ENCODE measurements at regions not wholly inside any gene's neighbourhood (a gene's known extent, or its start where the extent isn't known, plus 50 kb on each side); places are given as distances from the start of the nearest gene placed in this dataset.

- TF ChIP-seq, protein P1, sequence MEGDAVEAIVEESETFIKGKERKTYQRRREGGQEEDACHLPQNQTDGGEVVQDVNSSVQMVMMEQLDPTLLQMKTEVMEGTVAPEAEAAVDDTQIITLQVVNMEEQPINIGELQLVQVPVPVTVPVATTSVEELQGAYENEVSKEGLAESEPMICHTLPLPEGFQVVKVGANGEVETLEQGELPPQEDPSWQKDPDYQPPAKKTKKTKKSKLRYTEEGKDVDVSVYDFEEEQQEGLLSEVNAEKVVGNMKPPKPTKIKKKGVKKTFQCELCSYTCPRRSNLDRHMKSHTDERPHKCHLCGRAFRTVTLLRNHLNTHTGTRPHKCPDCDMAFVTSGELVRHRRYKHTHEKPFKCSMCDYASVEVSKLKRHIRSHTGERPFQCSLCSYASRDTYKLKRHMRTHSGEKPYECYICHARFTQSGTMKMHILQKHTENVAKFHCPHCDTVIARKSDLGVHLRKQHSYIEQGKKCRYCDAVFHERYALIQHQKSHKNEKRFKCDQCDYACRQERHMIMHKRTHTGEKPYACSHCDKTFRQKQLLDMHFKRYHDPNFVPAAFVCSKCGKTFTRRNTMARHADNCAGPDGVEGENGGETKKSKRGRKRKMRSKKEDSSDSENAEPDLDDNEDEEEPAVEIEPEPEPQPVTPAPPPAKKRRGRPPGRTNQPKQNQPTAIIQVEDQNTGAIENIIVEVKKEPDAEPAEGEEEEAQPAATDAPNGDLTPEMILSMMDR (IDR thresholded peaks at IDR 0.05 in 8 of 11, conservative IDR thresholded peaks at IDR 0.05 in 3 of 11): no peak
- TF ChIP-seq POLR2AphosphoS5 (IDR thresholded peaks at IDR 0.05) (no peak), POLR2A (IDR thresholded peaks at IDR 0.05) (no peak)
These were observed 654.5 kb downstream of the CETN3 start for GRCh38 chr5:89755024-89755423.

Measured in spleen (tissue), 7 donors.